ENCODE measurements at regions not wholly inside any gene's neighbourhood (a gene's known extent, or its start where the extent isn't known, plus 50 kb on each side); places are given as distances from the start of the nearest gene placed in this dataset.

DNA sequence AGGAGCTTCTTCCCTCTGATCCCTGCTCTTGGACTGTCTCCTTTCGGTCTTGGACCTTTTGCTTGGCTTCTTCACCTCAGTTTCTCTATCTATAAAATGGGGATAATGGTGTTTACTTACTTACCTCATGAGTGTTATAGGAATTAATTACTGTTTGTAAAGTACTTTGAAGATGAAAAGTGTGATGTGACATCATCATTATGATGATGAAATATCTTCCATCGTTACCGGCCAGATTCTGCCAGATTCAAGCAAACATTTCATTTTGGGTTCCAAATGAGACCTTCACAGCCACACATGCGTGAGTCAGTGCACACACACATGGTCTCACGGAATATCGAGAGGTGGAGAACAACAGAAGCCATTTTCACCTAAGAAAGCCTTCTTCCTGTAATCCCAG is 220.1 kb upstream of the RPL34 start:
- DNase-seq (ENCODE audit: low spot score): no peak

GRCh38 chr4:108399610-108400265 is 220.6 kb upstream of the RPL34 start:
- no peak for DNase-seq (ENCODE audit: low spot score)

- DNase-seq (ENCODE audit: low spot score): no peak
These were observed 221.5 kb upstream of the RPL34 start for GRCh38 chr4:108398836-108399235.

GRCh38 chr4:108398316-108398715 is 222.1 kb upstream of the RPL34 start:
- no peak for DNase-seq (ENCODE audit: low spot score)

DNA sequence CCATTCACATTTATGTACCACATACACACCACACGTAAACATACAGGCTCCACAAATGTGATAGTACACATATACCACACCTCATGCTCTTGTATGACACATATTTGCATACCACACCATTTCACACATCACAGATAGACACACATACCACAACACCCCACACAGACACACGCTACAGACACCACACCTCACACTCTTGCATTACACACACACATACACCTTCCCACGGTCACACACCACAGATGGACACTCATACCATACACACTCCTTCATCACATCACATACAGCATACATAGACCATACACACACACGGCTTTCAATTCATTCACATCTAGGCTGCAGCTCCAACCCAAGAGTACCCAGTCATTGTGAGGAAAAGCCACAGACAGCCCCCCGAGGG is 222.5 kb upstream of the RPL34 start:
- DNase-seq (ENCODE audit: low spot score): no peak

GRCh38 chr4:108396900-108397497 is 223.4 kb upstream of the RPL34 start:
- DNase-seq (ENCODE audit: low spot score): no peak

DNA sequence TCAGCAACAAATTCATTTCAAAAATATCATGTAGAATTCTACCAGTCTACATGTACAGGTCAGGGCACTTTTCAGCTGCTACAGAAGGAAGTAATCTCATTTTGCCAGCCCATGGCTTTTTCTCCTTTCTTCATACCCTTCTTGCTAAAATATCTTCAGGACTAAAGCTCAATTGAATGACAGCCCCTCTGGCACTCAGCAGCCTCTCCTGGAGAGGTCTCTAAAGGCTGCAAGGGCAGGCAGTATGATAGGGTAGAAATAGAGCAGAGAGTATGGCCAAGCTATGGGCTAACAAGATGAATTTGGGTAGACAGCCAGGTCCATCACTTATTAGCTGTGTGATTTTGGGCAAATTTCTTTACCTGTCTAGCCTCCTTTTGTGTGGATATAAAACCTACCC is 224.6 kb upstream of the RPL34 start:
- no peak for DNase-seq (ENCODE audit: low spot score)

DNA sequence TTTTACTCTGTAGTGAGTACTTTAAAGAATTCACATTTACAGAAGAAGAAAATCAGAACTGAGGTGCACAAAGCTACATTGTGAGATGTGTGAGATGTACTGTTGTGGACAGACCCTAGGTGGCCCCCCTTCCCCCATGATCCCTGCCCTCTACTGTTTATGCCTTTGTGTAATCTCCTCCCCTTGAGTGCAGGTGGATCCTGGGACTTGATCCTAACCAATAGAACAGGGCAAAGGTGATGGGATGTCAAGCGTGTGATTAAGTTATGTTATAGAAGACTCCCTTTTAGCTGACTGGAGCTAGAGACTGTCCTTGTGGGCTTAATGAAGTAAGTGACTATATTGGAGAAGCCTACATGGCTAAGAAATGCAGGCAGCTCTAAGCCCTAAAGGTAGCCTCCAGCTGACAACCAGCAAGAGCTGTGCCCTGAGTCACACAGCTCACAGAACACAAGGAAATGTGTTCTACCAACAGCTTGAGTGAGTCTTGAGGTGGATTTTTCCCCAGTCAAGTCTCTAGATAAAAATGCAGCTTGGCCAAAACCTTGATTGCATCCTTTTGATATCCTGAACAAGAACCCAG is 225.2 kb upstream of the LEF1 start:
- DNase-seq (ENCODE audit: low spot score): no peak

- DNase-seq (ENCODE audit: low spot score): no peak
These were observed 223.1 kb upstream of the LEF1 start for GRCh38 chr4:108391701-108392455.

GRCh38 chr4:108385076-108385475 is 216.3 kb upstream of the LEF1 start:
- no peak for DNase-seq (ENCODE audit: low spot score)

- DNase-seq (ENCODE audit: low spot score): no peak
These were observed 215.8 kb upstream of the LEF1 start for GRCh38 chr4:108384544-108384943.

- DNase-seq (ENCODE audit: low spot score): no peak
These were observed 214.4 kb upstream of the LEF1 start for GRCh38 chr4:108383157-108383556.

- no peak for DNase-seq (ENCODE audit: low spot score)
These were observed 214.0 kb upstream of the LEF1 start for GRCh38 chr4:108382751-108383150.

DNA sequence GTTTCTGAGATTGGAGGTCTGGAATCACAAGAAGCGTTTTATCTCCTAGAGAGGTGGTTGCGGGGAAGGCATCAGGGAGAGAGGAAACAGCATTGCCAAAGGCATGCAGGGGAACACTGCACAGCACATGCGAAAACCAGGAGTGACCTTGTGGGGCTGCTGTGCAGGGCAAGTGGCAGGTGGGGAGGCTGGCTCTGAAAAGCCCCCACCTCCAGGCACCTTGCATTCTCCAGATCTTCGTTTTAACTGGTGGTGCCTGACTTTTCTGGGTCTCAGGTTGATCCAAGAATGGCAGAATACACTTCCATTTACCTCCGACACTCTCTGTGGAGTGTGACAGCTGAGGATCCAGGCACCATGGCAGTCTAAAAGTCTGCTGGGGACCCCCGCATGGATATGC is 209.4 kb upstream of the LEF1 start:
- no peak for DNase-seq (ENCODE audit: low spot score)

DNA sequence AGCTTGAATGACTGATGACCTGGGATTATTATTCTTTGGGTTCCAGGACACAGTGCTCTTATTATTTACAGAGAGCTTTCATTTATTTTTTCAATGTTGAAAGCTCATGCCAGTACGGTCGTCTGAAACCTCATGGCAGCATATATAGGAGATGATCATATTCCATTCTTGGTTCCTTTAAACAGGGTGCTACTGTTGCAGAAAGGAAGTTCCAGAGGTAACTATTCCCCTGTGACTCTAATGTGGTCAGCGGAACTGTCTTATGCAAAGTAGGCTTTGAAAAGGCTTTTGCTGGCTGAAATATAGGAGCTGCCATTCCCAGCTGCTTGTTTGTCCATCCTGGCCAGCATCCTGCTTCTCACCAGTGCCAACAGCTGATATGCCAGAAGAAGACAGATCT is 208.3 kb upstream of the LEF1 start:
- no peak for DNase-seq (ENCODE audit: low spot score)

- no peak for DNase-seq (ENCODE audit: low spot score)
These were observed 206.7 kb upstream of the LEF1 start for GRCh38 chr4:108375434-108375833.

GRCh38 chr4:108372681-108373080 is 203.9 kb upstream of the LEF1 start:
- no peak for DNase-seq (ENCODE audit: low spot score)

- no peak for DNase-seq (ENCODE audit: low spot score)
These were observed 202.6 kb upstream of the LEF1 start for GRCh38 chr4:108371282-108371681.

- DNase-seq (ENCODE audit: low spot score): no peak
These were observed 201.8 kb upstream of the LEF1 start for GRCh38 chr4:108370291-108371141.

DNA sequence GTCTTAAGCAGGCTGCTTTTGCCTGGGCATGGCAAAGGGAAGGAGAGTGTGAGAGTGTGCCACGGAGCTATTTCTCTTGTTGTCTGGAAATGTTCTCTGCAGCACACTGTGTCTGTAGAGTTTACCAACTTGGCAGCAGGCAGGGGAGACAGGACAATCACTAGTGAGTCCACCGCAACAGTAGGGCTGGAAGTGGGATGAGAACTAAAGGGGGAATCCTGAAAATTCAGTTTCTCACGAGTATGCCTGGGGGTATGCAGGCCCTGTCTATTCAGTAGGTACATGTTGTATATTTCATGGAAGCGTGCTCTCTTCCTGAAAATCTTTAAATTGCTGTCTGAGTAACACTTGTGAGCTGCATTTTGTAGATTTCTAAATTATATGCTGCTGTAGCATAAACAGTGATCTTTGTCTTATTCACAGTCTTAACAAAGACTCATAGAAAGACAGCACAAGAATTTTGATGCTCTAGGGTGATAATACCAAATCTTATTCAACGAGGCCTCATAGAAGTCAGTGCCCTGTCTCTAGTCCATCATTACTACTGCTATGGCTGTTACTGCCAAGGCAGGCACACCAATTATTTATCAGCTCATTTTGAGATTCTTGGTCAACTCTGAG is 200.4 kb upstream of the LEF1 start:
- DNase-seq (ENCODE audit: low spot score): no peak

DNA sequence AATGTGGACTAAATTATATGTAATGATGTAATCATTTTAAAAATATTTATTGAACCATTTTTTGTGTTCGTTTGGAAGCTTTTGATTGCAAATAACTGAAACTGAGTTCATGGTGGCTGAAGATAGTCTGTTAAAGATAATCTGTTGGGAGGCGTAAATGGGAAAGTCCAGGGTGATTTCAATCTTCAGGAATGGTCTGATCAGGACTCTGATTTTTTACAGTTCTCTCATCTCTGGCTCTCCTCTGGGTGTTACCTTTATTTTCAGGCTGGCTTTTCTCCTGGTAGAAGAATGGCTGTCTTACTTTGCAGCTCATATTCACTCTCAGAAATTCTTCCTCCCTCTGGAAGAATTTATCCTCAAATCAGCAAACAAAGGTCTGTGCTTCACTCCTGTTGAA is 199.0 kb upstream of the LEF1 start:
- DNase-seq (ENCODE audit: low spot score): no peak

- DNase-seq (ENCODE audit: low spot score): no peak
These were observed 198.0 kb upstream of the LEF1 start for GRCh38 chr4:108366716-108367115.

Data from HuH-7 (cell line).